A549 (cell line): ENCODE measurements at regions not wholly inside any gene's neighbourhood (a gene's known extent, or its start where the extent isn't known, plus 50 kb on each side); places are given as distances from the start of the nearest gene placed in this dataset.
A peak's percentile ranks its signal among the peaks of the same experiment; 100 is the strongest.

ENCODE experiments used
- ATAC-seq, 2 experiments: fragments of 200-7000 bp in 1 of 2; fragments of >200 bp in 1 of 2; cut with Nextera tagmentation in 1 of 2; cut with Tn5 transposase in 1 of 2; 3 replicates each; pipeline versions ENCODE4 v1.8.0 to v1.9.1; 2018 to 2020; ENCODE audit warnings: mild to moderate bottlenecking in 1 of 2, moderate library complexity in 1 of 2
- CTCF ChIA-PET: fragments of 300-600 bp; sonication (Branson Sonifier 250); formaldehyde crosslinking; extraction: SDS; loops from one replicate; lab custom pipeline; 2021; ENCODE audit warnings: antibody characterized with exemption, inconsistent platforms; lab: Yijun Ruan, JAX
- POLR2A ChIA-PET: fragments of 350-600 bp; formaldehyde crosslinking; extraction: SDS; loops from one replicate; lab custom pipeline; 2021; ENCODE audit warnings: antibody characterized with exemption, inconsistent platforms; lab: Yijun Ruan, JAX
- DNase-seq, 2 experiments: peaks; one replicate each; pipeline versions ENCODE4 v3.0.0 to v3.0.0-alpha.2; 2011 to 2016; ENCODE audit warnings: low read depth in 1 of 2, low spot score in 1 of 2
- FAIRE-seq: peaks from 2 replicates; lab custom pipeline; 2011; peaks lifted over from hg19 to GRCh38; lab: Jason Lieb, UNC
- H3K27ac ChIP-seq, 2 experiments: fragments of >200 bp; sonication (Bioruptor Twin); formaldehyde crosslinking; 3 replicates each; pipeline ENCODE4 v1.5.1; 2016 to 2017
- H3K4me1 ChIP-seq: fragments of >200 bp; sonication (Bioruptor Twin); formaldehyde crosslinking; 3 replicates; pipeline ENCODE4 v1.6.1; 2016
- H3K4me2 ChIP-seq: fragments of >200 bp; sonication (Bioruptor Twin); formaldehyde crosslinking; 3 replicates; pipeline ENCODE4 v1.6.1; 2016
- H3K4me3 ChIP-seq: fragments of >200 bp; sonication (Bioruptor Twin); formaldehyde crosslinking; 3 replicates; pipeline ENCODE4 v1.5.1; 2016
- H3K9me3 ChIP-seq: fragments of >200 bp; sonication (Bioruptor Twin); formaldehyde crosslinking; 3 replicates; pipeline ENCODE4 v1.6.1; 2016
- CBX8 ChIP-seq: fragments of 200-600 bp; sonication (generic); IDR thresholded peaks from 2 replicates; pipeline ENCODE4 v1.6.1; 2016
- CEBPB ChIP-seq, 2 experiments: fragments of >200 bp in 1 of 2; sonication (Bioruptor Twin) in 1 of 2; formaldehyde crosslinking in 1 of 2; IDR thresholded peaks; 2 replicates each; pipeline ENCODE4 v1.6.1; 2012 to 2016
- CHD2 ChIP-seq: fragments of 150-350 bp; IDR thresholded peaks from 2 replicates; pipeline ENCODE4 v1.6.1; 2014; ENCODE audit warnings: low read length; ENCODE audit not compliant: partially characterized antibody
- CHD4 ChIP-seq: fragments of 200-600 bp; sonication (generic); IDR thresholded peaks from 2 replicates; pipeline ENCODE4 v1.6.1; 2016; ENCODE audit warnings: antibody characterized with exemption, mild to moderate bottlenecking, borderline replicate concordance
- EHF ChIP-seq: fragments of 250-450 bp; sonication (Bioruptor Pico); IDR thresholded peaks from 2 replicates; pipeline ENCODE4 v1.5.0; 2020; ENCODE audit warnings: mild to moderate bottlenecking
- EHMT2 ChIP-seq: fragments of 200-600 bp; sonication (generic); IDR thresholded peaks from 2 replicates; pipeline ENCODE4 v1.6.1; 2016; ENCODE audit warnings: antibody characterized with exemption, low read depth, mild to moderate bottlenecking, moderate library complexity
- FOXS1 ChIP-seq: fragments of 250-450 bp; sonication (Bioruptor Pico); IDR thresholded peaks from 2 replicates; pipeline ENCODE4 v1.5.0; 2020; ENCODE audit warnings: mild to moderate bottlenecking, moderate library complexity
- GATA3 ChIP-seq: IDR thresholded peaks from 2 replicates; pipeline ENCODE4 v1.6.1; 2012; ENCODE audit warnings: borderline replicate concordance
- HOXB5 ChIP-seq: fragments of 250-450 bp; sonication (Bioruptor Pico); IDR thresholded peaks from 2 replicates; pipeline ENCODE4 v1.5.0; 2020; ENCODE audit warnings: mild to moderate bottlenecking, moderate library complexity
- JUN ChIP-seq, 2 experiments: fragments of >200 bp; sonication (Bioruptor Twin); formaldehyde crosslinking; IDR thresholded peaks; 2 replicates in 1 of 2; 3 replicates in 1 of 2; pipeline ENCODE4 v1.6.1; 2016 to 2017
- MAFK ChIP-seq: fragments of 450-650 bp; IDR thresholded peaks from 2 replicates; pipeline ENCODE4 v1.6.1; 2014; ENCODE audit not compliant: partially characterized antibody
- MAZ ChIP-seq: fragments of 150-350 bp; IDR thresholded peaks from 2 replicates; pipeline ENCODE4 v1.6.1; 2014; ENCODE audit warnings: antibody characterized with exemption, low read depth, low read length, borderline replicate concordance
- NFE2L2 ChIP-seq: fragments of 150-350 bp; conservative IDR thresholded peaks from 2 replicates; pipeline ENCODE4 v1.6.1; 2014; ENCODE audit warnings: low read length
- RAD21 ChIP-seq, 2 experiments: fragments of >200 bp in 1 of 2; sonication (Bioruptor Twin) in 1 of 2; formaldehyde crosslinking in 1 of 2; IDR thresholded peaks in 1 of 2; conservative IDR thresholded peaks in 1 of 2; 2 replicates in 1 of 2; 3 replicates in 1 of 2; pipeline ENCODE4 v1.6.1; 2012 to 2018; ENCODE audit warnings: inconsistent platforms in 1 of 2
- TFCP2L1 ChIP-seq: fragments of 250-450 bp; sonication (Bioruptor Pico); IDR thresholded peaks from 2 replicates; pipeline ENCODE4 v1.5.0; 2021; ENCODE audit warnings: mild to moderate bottlenecking
- ZC3H11A ChIP-seq: fragments of 450-650 bp; IDR thresholded peaks from 2 replicates; pipeline ENCODE4 v1.6.1; 2014; ENCODE audit warnings: antibody characterized with exemption, mild to moderate bottlenecking
- ZNF302 ChIP-seq: fragments of 250-450 bp; sonication (Bioruptor Pico); IDR thresholded peaks from 2 replicates; pipeline ENCODE4 v1.9.0; 2021; ENCODE audit warnings: inconsistent platforms, mild to moderate bottlenecking, moderate library complexity
- WGBS: methylation state at CpG from one replicate; pipeline ENCODE4 v1.1.6; 2017; ENCODE audit errors: missing lambda C conversion rate; 5-methylcytosine and 5-hydroxymethylcytosine counted together
- TF ChIP-seq, protein P1 (sequence below): fragments of >200 bp; sonication (Bioruptor Twin); formaldehyde crosslinking; IDR thresholded peaks from 3 replicates; pipeline ENCODE4 v1.6.1; 2016
- TF ChIP-seq, protein P2 (sequence below): IDR thresholded peaks from 2 replicates; pipeline ENCODE4 v1.6.1; 2012

DNA sequence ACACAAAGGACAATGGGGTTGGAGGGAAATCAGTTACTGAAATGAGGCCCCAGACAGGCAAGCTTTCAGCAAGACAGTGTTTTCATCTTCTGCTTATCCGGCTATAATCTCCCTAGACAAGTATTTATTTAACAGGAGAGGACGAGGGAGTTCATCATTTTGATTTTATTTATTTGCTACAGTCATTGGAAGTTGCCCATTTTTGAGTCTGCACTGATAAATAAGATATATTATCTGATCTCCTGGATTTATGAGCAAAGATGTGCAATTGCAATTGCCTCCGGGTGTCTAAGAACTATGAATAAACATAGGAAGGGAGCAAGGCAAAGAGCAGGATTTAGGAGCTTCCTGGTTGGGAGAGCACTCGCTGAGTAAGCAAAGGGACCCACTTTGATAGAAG is 263.2 kb upstream of the EDA2R start:
- H3K4me1 ChIP-seq: no peaks in the 10 kb centered on the region
- DNase-seq: no peak
- no peak for TF ChIP-seq ZNF302 (CRISPR knock-in tag)
- no peak for TF ChIP-seq JUN (IDR thresholded peaks at IDR 0.05)
- CTCF ChIA-PET: interaction anchor here (0.6 kb wide), 1 partner anchor 962 kb away, joined by 3 read pairs; no protein-coding TSS in a partner anchor
- 1% methylated on average over 4 of the region's 4 CpGs for WGBS
- no peak for ATAC-seq
- H3K4me3 ChIP-seq: no peak overlapping the region
- POLR2A ChIA-PET: no interaction called here
- no peak for FAIRE-seq
- no peak overlapping the region for H3K4me2 ChIP-seq
- no peak overlapping the region for H3K27ac ChIP-seq
- no peaks in the 10 kb centered on the region for H3K9me3 ChIP-seq

DNA sequence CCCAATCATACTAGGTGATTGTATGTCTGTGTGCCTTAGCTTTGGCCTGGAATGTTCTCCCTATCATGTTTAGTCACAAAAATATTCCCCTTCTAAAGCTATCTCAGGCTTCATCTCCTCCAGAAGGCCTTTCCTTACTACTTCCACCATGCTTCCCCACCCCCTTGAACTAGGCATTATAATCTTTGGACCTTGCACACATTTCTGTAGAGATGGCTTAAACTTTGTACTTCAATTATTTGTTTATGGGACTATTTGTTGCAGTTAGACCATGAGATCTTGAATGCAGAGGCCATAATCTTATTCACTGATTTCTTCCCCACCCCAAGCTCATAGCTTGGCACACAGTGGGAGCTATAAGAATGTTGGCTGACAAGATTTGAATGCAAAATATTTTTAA is 262.0 kb upstream of the EDA2R start:
- POLR2A ChIA-PET: no interaction called here
- Histone ChIP-seq H3K4me3 (no peak overlapping the region), H3K4me1 (no peaks in the 10 kb centered on the region), H3K27ac (no peak overlapping the region), H3K4me2 (no peak overlapping the region), H3K9me3 (no peaks in the 10 kb centered on the region)
- no peak for FAIRE-seq
- ATAC-seq: no peak
- no peak for TF ChIP-seq ZC3H11A
- DNase-seq: no peak
- CTCF ChIA-PET: no interaction called here

DNA sequence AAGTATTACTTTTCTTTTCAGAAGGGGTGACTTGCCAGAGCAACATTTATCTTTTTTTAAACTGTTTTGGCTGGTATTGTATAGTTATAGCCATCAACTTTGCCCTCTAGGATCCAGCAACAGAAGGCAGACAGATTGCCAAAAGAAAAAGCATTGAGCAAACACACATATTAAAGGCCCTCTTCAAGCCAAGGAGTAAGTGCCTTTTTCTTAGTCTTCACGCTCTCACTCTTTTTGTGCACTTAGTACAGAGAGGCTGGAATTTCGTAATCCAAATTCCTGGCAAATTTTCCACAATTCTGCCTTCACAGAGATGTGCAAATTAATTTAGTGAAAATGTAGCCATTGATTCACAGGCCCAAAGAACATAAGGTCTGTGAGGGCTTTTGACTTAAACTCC is 253.1 kb upstream of the EDA2R start:
- ChIA-PET POLR2A (no interaction called here), CTCF (no interaction called here)
- TF ChIP-seq CBX8: no peak
- TF ChIP-seq NFE2L2: no peak
- TF ChIP-seq FOXS1 (CRISPR knock-in tag): no peak
- TF ChIP-seq EHMT2: no peak
- TF ChIP-seq ZC3H11A: no peak
- no peak for TF ChIP-seq MAZ
- no peak for TF ChIP-seq CHD2
- TF ChIP-seq, protein P1, sequence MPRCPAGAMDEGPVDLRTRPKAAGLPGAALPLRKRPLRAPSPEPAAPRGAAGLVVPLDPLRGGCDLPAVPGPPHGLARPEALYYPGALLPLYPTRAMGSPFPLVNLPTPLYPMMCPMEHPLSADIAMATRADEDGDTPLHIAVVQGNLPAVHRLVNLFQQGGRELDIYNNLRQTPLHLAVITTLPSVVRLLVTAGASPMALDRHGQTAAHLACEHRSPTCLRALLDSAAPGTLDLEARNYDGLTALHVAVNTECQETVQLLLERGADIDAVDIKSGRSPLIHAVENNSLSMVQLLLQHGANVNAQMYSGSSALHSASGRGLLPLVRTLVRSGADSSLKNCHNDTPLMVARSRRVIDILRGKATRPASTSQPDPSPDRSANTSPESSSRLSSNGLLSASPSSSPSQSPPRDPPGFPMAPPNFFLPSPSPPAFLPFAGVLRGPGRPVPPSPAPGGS: no peak
- TF ChIP-seq TFCP2L1 (CRISPR knock-in tag): no peak
- no peak for TF ChIP-seq EHF (CRISPR knock-in tag)
- no peak for TF ChIP-seq ZNF302 (CRISPR knock-in tag)
- TF ChIP-seq HOXB5 (CRISPR knock-in tag): no peak
- no peak for TF ChIP-seq MAFK
- Histone ChIP-seq H3K4me2 (no peak overlapping the region), H3K27ac (no peak overlapping the region), H3K9me3 (no peaks in the 10 kb centered on the region), H3K4me1 (no peaks in the 10 kb centered on the region), H3K4me3 (no peak overlapping the region)
- no peak for FAIRE-seq
- WGBS: 6% methylated on average over 2 of the region's 2 CpGs
- no peak for DNase-seq
- ATAC-seq: no peak

DNA sequence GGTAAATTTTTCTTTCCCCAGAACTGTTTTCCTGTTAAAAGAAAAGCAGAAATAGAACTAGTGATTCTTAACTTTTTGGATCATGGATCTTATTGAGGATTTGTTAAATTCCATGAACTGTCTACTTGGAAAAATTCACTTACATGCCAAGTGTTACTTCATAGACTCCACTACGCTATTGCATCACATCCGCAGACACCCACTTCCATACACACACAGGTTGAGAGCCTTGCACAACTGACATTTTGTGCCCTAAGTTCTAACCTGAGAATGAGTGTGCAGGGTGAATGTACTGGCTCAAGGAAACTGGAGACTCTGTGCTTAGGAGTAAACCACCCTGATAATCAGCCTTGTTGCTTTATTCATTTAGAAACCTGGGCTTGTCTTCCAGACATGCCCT is 250.5 kb upstream of the EDA2R start:
- ChIA-PET POLR2A (no interaction called here), CTCF (no interaction called here)
- no peak for ATAC-seq
- 0% methylated on average over 2 of the region's 2 CpGs for WGBS
- Histone ChIP-seq H3K4me3 (no peak overlapping the region), H3K27ac (no peak overlapping the region), H3K9me3 (no peaks in the 10 kb centered on the region), H3K4me1 (no peaks in the 10 kb centered on the region), H3K4me2 (no peak overlapping the region)
- no peak for TF ChIP-seq CHD4
- TF ChIP-seq GATA3: no peak
- TF ChIP-seq RAD21 (conservative IDR thresholded peaks at IDR 0.05 in 1 of 2, IDR thresholded peaks at IDR 0.05 in 1 of 2): no peak
- FAIRE-seq: peak; percentile 7
- no peak for DNase-seq

DNA sequence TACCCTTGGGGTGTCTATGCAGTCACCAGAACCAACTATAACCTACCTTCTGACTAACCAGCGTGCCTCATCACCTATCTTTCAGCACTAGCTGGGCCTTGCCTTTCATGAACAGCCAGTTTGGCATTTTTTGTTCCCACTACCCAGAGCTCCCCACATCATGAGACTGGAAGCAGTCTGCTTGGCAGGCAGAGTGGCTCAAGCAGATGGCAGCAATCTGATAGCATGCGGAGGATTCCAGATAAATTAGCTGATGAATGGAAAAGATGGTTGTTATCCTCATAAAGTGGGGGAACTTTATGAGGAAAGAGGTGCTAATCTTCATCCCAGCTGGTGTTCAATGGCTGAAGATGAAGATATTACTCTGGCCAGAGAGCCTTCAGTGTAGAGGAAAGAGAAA is 243.2 kb upstream of the EDA2R start:
- TF ChIP-seq ZNF302 (CRISPR knock-in tag) (no peak), ZC3H11A (no peak), CEBPB (IDR thresholded peaks at IDR 0.05) (no peak)
- TF ChIP-seq, protein P2, sequence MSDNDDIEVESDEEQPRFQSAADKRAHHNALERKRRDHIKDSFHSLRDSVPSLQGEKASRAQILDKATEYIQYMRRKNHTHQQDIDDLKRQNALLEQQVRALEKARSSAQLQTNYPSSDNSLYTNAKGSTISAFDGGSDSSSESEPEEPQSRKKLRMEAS: no peak
- Histone ChIP-seq H3K4me3 (no peak overlapping the region), H3K4me1 (no peaks in the 10 kb centered on the region), H3K9me3 (no peaks in the 10 kb centered on the region), H3K4me2 (no peak overlapping the region), H3K27ac (no peak overlapping the region)
- FAIRE-seq (no peak), ATAC-seq (no peak), DNase-seq (no peak)
- POLR2A ChIA-PET: no interaction called here
- CTCF ChIA-PET: no interaction called here
- WGBS: 5% methylated on average over 2 of the region's 2 CpGs
